Fibroblast of mammary gland (primary cell): ENCODE measurements at regions not wholly inside any gene's neighbourhood (a gene's known extent, or its start where the extent isn't known, plus 50 kb on each side); places are given as distances from the start of the nearest gene placed in this dataset.

ENCODE experiments used
- DNase-seq: peaks from one replicate; pipeline ENCODE4 v3.0.0-alpha.2; 2010; ENCODE audit warnings: low read depth
- H3K4me3 ChIP-seq: 2 replicates; pipeline ENCODE4 v1.5.1; 2011; ENCODE audit warnings: low read depth, mild to moderate bottlenecking, low read length, moderate library complexity; ENCODE audit not compliant: control insufficient read depth
- CTCF ChIP-seq: conservative IDR thresholded peaks from 2 replicates; pipeline ENCODE4 v1.5.1; 2011; ENCODE audit warnings: low read depth, low read length, inconsistent platforms; ENCODE audit not compliant: control insufficient read depth, insufficient read depth

GRCh38 chr3:103609472-103609871, 1174.7 kb downstream of the ZPLD1 start:
- no peak for TF ChIP-seq CTCF
- no peak for DNase-seq
- H3K4me3 ChIP-seq, result no peak overlapping the region

GRCh38 chr3:103613397-103614156, 1178.8 kb downstream of the ZPLD1 start:
- no peak for TF ChIP-seq CTCF
- DNase-seq, result no peak

GRCh38 chr3:103614719-103615118, 1179.9 kb downstream of the ZPLD1 start:
- H3K4me3 ChIP-seq, result no peak overlapping the region
- DNase-seq, result no peak
- TF ChIP-seq CTCF, result no peak

More at GRCh38 chr3:103613397-103614156, 1178.8 kb downstream of the ZPLD1 start:
- no peak overlapping the region for H3K4me3 ChIP-seq

GRCh38 chr3:103617961-103618360, 1183.1 kb downstream of the ZPLD1 start:
- TF ChIP-seq CTCF, result no peak
- H3K4me3 ChIP-seq, result no peak overlapping the region
- no peak for DNase-seq

- no peak overlapping the region for H3K4me3 ChIP-seq
- DNase-seq, result no peak
- TF ChIP-seq CTCF, result no peak
Measured at GRCh38 chr3:103624271-103624670, 1189.5 kb downstream of the ZPLD1 start.

GRCh38 chr3:103629391-103629790, 1194.6 kb downstream of the ZPLD1 start:
- DNase-seq, result no peak
- H3K4me3 ChIP-seq, result no peak overlapping the region
- TF ChIP-seq CTCF, result no peak
